Heart right ventricle (tissue), 16 donors: ENCODE measurements at regions not wholly inside any gene's neighbourhood (a gene's known extent, or its start where the extent isn't known, plus 50 kb on each side); places are given as distances from the start of the nearest gene placed in this dataset.

Experiments used
- ATAC-seq, 8 donors: fragments of 200-7000 bp; cut with Tn5 transposase; one replicate each; pipeline ENCODE4 v1.9.1; 2020; ENCODE audit warnings: mild to moderate bottlenecking in 8 of 8, moderate library complexity in 8 of 8, moderate number of reproducible peaks in 1 of 8
- DNase-seq, 2 donors: peaks; one replicate each; pipeline ENCODE4 v3.0.0-alpha.2; 2020
- H3K27ac ChIP-seq, 10 donors: fragments of 200-600 bp; sonication (generic) in 2 of 10; one replicate each; pipeline versions ENCODE4 v1.5.0 to v1.8.0; 2020 to 2022; ENCODE audit warnings: mild to moderate bottlenecking in 3 of 10
- H3K27me3 ChIP-seq, 7 donors: fragments of 200-600 bp; one replicate each; pipeline ENCODE4 v1.8.0; 2021 to 2022; ENCODE audit warnings: mild to moderate bottlenecking in 2 of 7
- H3K36me3 ChIP-seq, 9 donors: fragments of 200-600 bp; sonication (generic) in 1 of 9; one replicate each; pipeline versions ENCODE4 v1.5.0 to v1.8.0; 2020 to 2022; ENCODE audit warnings: mild to moderate bottlenecking in 2 of 9
- H3K4me1 ChIP-seq, 9 donors: fragments of 200-600 bp; sonication (generic) in 1 of 9; one replicate each; pipeline versions ENCODE4 v1.5.0 to v1.8.0; 2020 to 2022; ENCODE audit warnings: mild to moderate bottlenecking in 4 of 9
- H3K4me3 ChIP-seq, 10 donors: fragments of 200-600 bp; sonication (generic) in 2 of 10; one replicate each; pipeline versions ENCODE4 v1.5.0 to v1.8.0; 2020 to 2022; ENCODE audit warnings: mild to moderate bottlenecking in 7 of 10, moderate library complexity in 2 of 10
- H3K9me3 ChIP-seq, 11 donors: fragments of 200-600 bp in 10 of 11; sonication (generic) in 2 of 11; one replicate each; pipeline versions ENCODE4 v1.5.0 to v1.8.0; 2013 to 2022; ENCODE audit warnings: mild to moderate bottlenecking in 2 of 11, control low read depth in 1 of 11, moderate library complexity in 1 of 11
- CTCF ChIP-seq, 9 donors: fragments of 200-600 bp; sonication (generic) in 2 of 9; IDR thresholded peaks; one replicate each; pipeline versions ENCODE4 v1.5.0 to v1.8.0; 2021 to 2022; ENCODE audit warnings: antibody characterized with exemption in 9 of 9, mild to moderate bottlenecking in 5 of 9, moderate library complexity in 1 of 9
- WGBS, 2 donors: extraction: QIAGEN DNeasy Blood & Tissue Kit; methylation state at CpG; one replicate each; pipeline ENCODE4 v1.1.7; 2013; ENCODE audit warnings: inconsistent platforms in 1 of 2; 5-methylcytosine and 5-hydroxymethylcytosine counted together
- intact Hi-C, 10 donors: fragments of 100-400 bp; cut with DNase I; formaldehyde crosslinking; loops; one replicate each; pipeline versions ENCODE4 v1.11.1 to v1.14.2; 2022
- donor health status: Arrhythmogenic right ventricular cardiomyopathy.
- donor health status: ischemic (EF 13 %, LVEDD 7.1; RV severe dilation, severe dysfunction).
- donor health status: healthy with polysubstance abuse.
- donor health status: DM: no; HTN: yes; CAD: no.
- donor health status: DM: no; HTN: no; CAD: no.
- donor health status: ischemic (EF 25% LVEDD 6.9; RV normal size, moderate dysfunction).
- donor health status: ischemic (EF 25% LVEDD 5.7; RV mildly dilated, moderate dysfunction).
- donor health status: healthy.
- donor health status: DM: yes; HTN: yes; CAD: no.
- donor health status: Ischemic cardiomyopathy.
- donor health status: ischemic (EF 35%, LVEDD 5.7; RV mildly dilated, moderate dysfunction).
- donor health status: nonischemic (EF 11% LVEDD 7.7; RV severe dilation, severe dysfunction).
- donor health status: DM: yes; HTN: yes; CAD: no.
- donor health status: PGD.
- donor health status: ischemic (EF 29% LVEDD 5.4; RV normal size, mild dysfunction).
- donor health status: nonischemic (EF 23%, LVEDD 6.1; RV moderate dilation, normal function).

GRCh38 chr6:103404799-103405198 is 1454.9 kb downstream of the HACE1 start:
- no peak for DNase-seq
- H3K9me3 ChIP-seq, result peaks cover 0 to 6% (median 0%) of the 10 kb centered on the region in 11 donors
- no peaks in the 10 kb centered on the region for H3K36me3 ChIP-seq
- H3K27me3 ChIP-seq, result no peaks in the 10 kb centered on the region
- ATAC-seq, result no peak
- H3K4me1 ChIP-seq, result no peaks in the 10 kb centered on the region
- no peak overlapping the region for H3K27ac ChIP-seq
- intact Hi-C loops, result no loop called here
- TF ChIP-seq CTCF (IDR thresholded peaks at IDR 0.05), result no peak
- 91 to 93% methylated on average over 8 of the region's 8 CpGs for WGBS, 2 donors
- no peak overlapping the region for H3K4me3 ChIP-seq

- Histone ChIP-seq H3K27ac (no peak overlapping the region), H3K4me3 (no peak overlapping the region), H3K4me1 (no peaks in the 10 kb centered on the region), H3K9me3 (peaks cover 0 to 25% (median 0%) of the 10 kb centered on the region in 11 donors), H3K27me3 (no peaks in the 10 kb centered on the region), H3K36me3 (no peaks in the 10 kb centered on the region)
- TF ChIP-seq CTCF (IDR thresholded peaks at IDR 0.05), result no peak
- intact Hi-C loops, result no loop called here
- 79 to 83% methylated on average over 2 of the region's 2 CpGs for WGBS, 2 donors
- no peak for DNase-seq
- no peak for ATAC-seq
These were observed 1463.0 kb downstream of the HACE1 start for GRCh38 chr6:103396768-103397167.

GRCh38 chr6:103379272-103379671 is 1480.4 kb downstream of the HACE1 start:
- TF ChIP-seq CTCF (IDR thresholded peaks at IDR 0.05), result no peak
- Histone ChIP-seq H3K9me3 (peaks cover 0 to 30% (median 0%) of the 10 kb centered on the region in 11 donors), H3K27ac (no peak overlapping the region), H3K4me1 (no peaks in the 10 kb centered on the region), H3K36me3 (no peaks in the 10 kb centered on the region), H3K4me3 (no peak overlapping the region), H3K27me3 (no peaks in the 10 kb centered on the region)
- 58 to 66% methylated on average over 2 of the region's 2 CpGs for WGBS, 2 donors
- no peak for DNase-seq
- intact Hi-C loops, result no loop called here
- no peak for ATAC-seq

GRCh38 chr6:103367212-103367611 is 1492.5 kb downstream of the HACE1 start:
- intact Hi-C loops, result no loop called here
- H3K9me3 ChIP-seq, result peaks cover 0 to 28% (median 0%) of the 10 kb centered on the region in 11 donors
- no peak for TF ChIP-seq CTCF (IDR thresholded peaks at IDR 0.05)
- no peak for ATAC-seq
- H3K4me1 ChIP-seq, result no peaks in the 10 kb centered on the region
- H3K27ac ChIP-seq, result no peak overlapping the region
- no peaks in the 10 kb centered on the region for H3K36me3 ChIP-seq
- no peak for DNase-seq
- H3K27me3 ChIP-seq, result no peaks in the 10 kb centered on the region
- H3K4me3 ChIP-seq, result no peak overlapping the region

GRCh38 chr6:103356531-103356930 is 1503.2 kb downstream of the HACE1 start:
- Histone ChIP-seq H3K27me3 (no peaks in the 10 kb centered on the region), H3K36me3 (no peaks in the 10 kb centered on the region), H3K4me3 (no peak overlapping the region), H3K27ac (no peak overlapping the region), H3K9me3 (peaks cover 0 to 9% (median 0%) of the 10 kb centered on the region in 11 donors), H3K4me1 (no peaks in the 10 kb centered on the region)
- TF ChIP-seq CTCF (IDR thresholded peaks at IDR 0.05), result no peak
- no peak for DNase-seq
- intact Hi-C loops, result no loop called here
- 36 to 51% methylated on average over 1 of the region's 1 CpG for WGBS, 2 donors
- ATAC-seq, result no peak
